K562 (cell line): ENCODE measurements at regions not wholly inside any gene's neighbourhood (a gene's known extent, or its start where the extent isn't known, plus 50 kb on each side); places are given as distances from the start of the nearest gene placed in this dataset.
A peak's percentile ranks its signal among the peaks of the same experiment; 100 is the strongest.

Experiments
- ARID2 ChIP-seq: fragments of 450-650 bp; IDR thresholded peaks from 2 replicates; pipeline ENCODE4 v1.6.1; 2017; ENCODE audit warnings: antibody characterized with exemption, mild to moderate bottlenecking
- BCL6 ChIP-seq: fragments of 250-450 bp; sonication (Bioruptor Pico); IDR thresholded peaks from 2 replicates; pipeline ENCODE4 v1.4.0; 2020
- CEBPG ChIP-seq, 3 experiments: fragments of 200-800 bp in 1 of 3; sonication (Bioruptor generic) in 1 of 3; sonication (generic) in 1 of 3; formaldehyde crosslinking in 1 of 3; IDR thresholded peaks in 2 of 3; conservative IDR thresholded peaks in 1 of 3; 2 replicates each; pipeline versions ENCODE4 v1.6.1 to v1.8.0; 2016 to 2022; ENCODE audit warnings: missing compliant biosample characterization in 2 of 3, missing genetic modification characterization in 2 of 3, mild to moderate bottlenecking in 1 of 3, missing genetic modification reagents in 1 of 3
- DLX4 ChIP-seq: fragments of 250-450 bp; sonication (Bioruptor Pico); IDR thresholded peaks from 2 replicates; pipeline ENCODE4 v1.6.1; 2021; ENCODE audit warnings: mild to moderate bottlenecking
- E2F8 ChIP-seq: fragments of 450-650 bp; IDR thresholded peaks from 2 replicates; pipeline ENCODE4 v1.7.1; 2018; ENCODE audit warnings: mild to moderate bottlenecking, low read depth; ENCODE audit not compliant: partially characterized antibody
- ELK3 ChIP-seq: fragments of 450-650 bp; formaldehyde crosslinking; IDR thresholded peaks from 2 replicates; pipeline ENCODE4 v1.4.0; 2020; ENCODE audit warnings: mild to moderate bottlenecking
- HCFC1 ChIP-seq: IDR thresholded peaks from 2 replicates; pipeline ENCODE4 v1.6.1; 2012; ENCODE audit warnings: low read depth, low read length, improper control_type of control experiment
- HDAC6 ChIP-seq: IDR thresholded peaks from 2 replicates; pipeline ENCODE4 v1.6.1; 2012; ENCODE audit warnings: low read depth, mild to moderate bottlenecking, control low read depth, inconsistent platforms, low read length, moderate library complexity
- HLTF ChIP-seq: fragments of 450-650 bp; IDR thresholded peaks from 2 replicates; pipeline ENCODE4 v1.6.1; 2016
- HMG20B ChIP-seq: fragments of 250-450 bp; sonication (Bioruptor Pico); IDR thresholded peaks from 2 replicates; pipeline ENCODE4 v1.5.0; 2021; ENCODE audit warnings: mild to moderate bottlenecking
- MECOM ChIP-seq: fragments of 250-450 bp; sonication (Bioruptor Pico); IDR thresholded peaks from 2 replicates; pipeline ENCODE4 v1.8.0; 2022; ENCODE audit warnings: inconsistent platforms
- MED1 ChIP-seq: sonication (generic); formaldehyde crosslinking; IDR thresholded peaks from 2 replicates; pipeline ENCODE4 v1.8.1; 2023; ENCODE audit warnings: missing genetic modification reagents, borderline replicate concordance
- MEF2D ChIP-seq: conservative IDR thresholded peaks from 2 replicates; pipeline ENCODE4 v1.6.1; 2016; ENCODE audit warnings: low read depth, missing genetic modification characterization, missing compliant biosample characterization
- NCOR1 ChIP-seq: fragments of 450-650 bp; IDR thresholded peaks from 2 replicates; pipeline ENCODE4 v1.6.1; 2016; ENCODE audit warnings: mild to moderate bottlenecking, moderate library complexity
- PATZ1 ChIP-seq: fragments of 250-450 bp; sonication (Bioruptor Pico); IDR thresholded peaks from 2 replicates; pipeline ENCODE4 v1.5.0; 2020; ENCODE audit warnings: mild to moderate bottlenecking, borderline replicate concordance
- PHB ChIP-seq: fragments of 250-450 bp; sonication (Bioruptor Pico); IDR thresholded peaks from 2 replicates; pipeline ENCODE4 v1.5.0; 2021
- POLR2A ChIP-seq: fragments of 450-650 bp; conservative IDR thresholded peaks from 2 replicates; pipeline ENCODE4 v1.6.1; 2016
- RB1 ChIP-seq: fragments of 450-650 bp; IDR thresholded peaks from 2 replicates; pipeline ENCODE4 v1.6.1; 2017; ENCODE audit warnings: low read depth, mild to moderate bottlenecking
- RCOR1 ChIP-seq, 2 experiments: IDR thresholded peaks; 2 replicates each; pipeline ENCODE4 v1.6.1; 2012; ENCODE audit warnings: low read depth in 2 of 2, low read length in 2 of 2, borderline replicate concordance in 1 of 2, improper control_type of control experiment in 1 of 2
- RFX1 ChIP-seq: fragments of 450-650 bp; IDR thresholded peaks from 2 replicates; pipeline ENCODE4 v1.6.1; 2016; ENCODE audit warnings: mild to moderate bottlenecking, moderate library complexity
- RFX7 ChIP-seq: fragments of 250-450 bp; sonication (Bioruptor Pico); IDR thresholded peaks from 2 replicates; pipeline ENCODE4 v1.5.1; 2021; ENCODE audit warnings: mild to moderate bottlenecking
- SIRT6 ChIP-seq: IDR thresholded peaks from one replicate; pipeline ENCODE4 v1.6.1; 2012; ENCODE audit warnings: low read depth, mild to moderate bottlenecking, control low read depth, inconsistent platforms, low read length, moderate library complexity
- SMC3 ChIP-seq: conservative IDR thresholded peaks from 2 replicates; pipeline ENCODE4 v1.6.1; 2011; ENCODE audit warnings: low read depth, low read length, improper control_type of control experiment; ENCODE audit not compliant: insufficient read depth
- SUPT5H ChIP-seq: fragments of 450-650 bp; IDR thresholded peaks from 2 replicates; pipeline ENCODE4 v1.6.1; 2016
- TAL1 ChIP-seq: fragments of 450-650 bp; IDR thresholded peaks from 2 replicates; pipeline ENCODE4 v1.6.1; 2016; ENCODE audit warnings: mild to moderate bottlenecking
- ZNF57 ChIP-seq: fragments of 450-650 bp; formaldehyde crosslinking; IDR thresholded peaks from 2 replicates; pipeline ENCODE4 v1.4.0; 2020; ENCODE audit warnings: mild to moderate bottlenecking, moderate library complexity
- ZNF589 ChIP-seq: fragments of 200-800 bp; sonication (Bioruptor generic); IDR thresholded peaks from 2 replicates; pipeline ENCODE4 v1.6.1; 2016; ENCODE audit warnings: low read depth, missing genetic modification characterization, missing compliant biosample characterization
- ZZZ3 ChIP-seq: fragments of 450-650 bp; IDR thresholded peaks from 2 replicates; pipeline ENCODE4 v1.6.1; 2016; ENCODE audit warnings: antibody characterized with exemption, mild to moderate bottlenecking, moderate library complexity

GRCh38 chr18:77984833-77985232, 735.2 kb downstream of the GALR1 start (continued):
- TF ChIP-seq PATZ1 (CRISPR knock-in tag) = no peak
- no peak for TF ChIP-seq ELK3 (CRISPR knock-in tag)
- no peak for TF ChIP-seq BCL6 (CRISPR knock-in tag)
- no peak for TF ChIP-seq HDAC6
- no peak for TF ChIP-seq MECOM (CRISPR knock-in tag)
- no peak for TF ChIP-seq CEBPG (CRISPR knock-in tag; IDR thresholded peaks at IDR 0.05)
- no peak for TF ChIP-seq CEBPG (tag; conservative IDR thresholded peaks at IDR 0.05 in 1 of 2, IDR thresholded peaks at IDR 0.05 in 1 of 2)
- no peak for TF ChIP-seq DLX4 (CRISPR knock-in tag)
- no peak for TF ChIP-seq ZNF57
- no peak for TF ChIP-seq RB1
- TF ChIP-seq SMC3 = no peak
- peak; percentile 37 for TF ChIP-seq E2F8
- no peak for TF ChIP-seq RFX1
- no peak for TF ChIP-seq MED1 (CRISPR knock-in tag)
- TF ChIP-seq ZNF589 (CRISPR knock-in tag) = no peak
- TF ChIP-seq MEF2D (tag) = no peak
- peak; percentile 38; the same call in 1 of the 2 replicates for TF ChIP-seq ARID2
- no peak for TF ChIP-seq RCOR1 (IDR thresholded peaks at IDR 0.05; ENCODE audit: borderline replicate concordance in 1 of 2, low read depth in 2 of 2, low read length in 2 of 2)
- TF ChIP-seq SUPT5H = peak; percentile 99
- TF ChIP-seq HLTF = no peak
- no peak for TF ChIP-seq NCOR1
- TF ChIP-seq RFX7 (CRISPR knock-in tag) = no peak
- TF ChIP-seq SIRT6 = peak; percentile 66
- peak; percentile 97 for TF ChIP-seq POLR2A
- no peak for TF ChIP-seq HCFC1
- no peak for TF ChIP-seq ZZZ3
- no peak for TF ChIP-seq PHB (CRISPR knock-in tag)
- TF ChIP-seq TAL1 = no peak
- TF ChIP-seq HMG20B (CRISPR knock-in tag) = no peak
